ENCODE measurements at regions not wholly inside any gene's neighbourhood (a gene's known extent, or its start where the extent isn't known, plus 50 kb on each side); places are given as distances from the start of the nearest gene placed in this dataset.

DNA sequence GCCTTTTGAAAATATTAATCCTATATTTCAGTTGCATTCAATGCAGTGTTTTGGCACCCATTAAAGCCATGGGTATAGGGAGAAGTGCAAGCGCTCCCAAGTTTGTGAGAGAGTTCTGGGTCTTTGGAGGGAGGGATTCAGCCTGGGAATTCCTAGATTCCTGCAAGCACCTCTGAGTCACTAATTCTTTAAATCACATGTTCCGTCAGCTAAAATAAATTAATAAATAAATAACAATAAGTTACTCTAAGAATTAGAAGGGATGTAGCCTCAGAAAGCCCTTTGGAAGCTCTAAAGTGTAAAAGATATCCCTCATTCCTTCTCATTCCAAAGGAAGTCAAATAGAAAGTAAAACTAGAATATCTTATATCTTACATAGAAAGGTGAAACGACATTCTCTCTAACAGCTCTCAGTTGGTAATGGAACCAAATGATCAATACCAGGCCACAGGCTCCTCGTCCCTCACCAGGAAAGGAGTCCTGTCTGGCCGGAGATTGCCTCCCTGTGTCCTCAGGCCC lies 222.4 kb upstream of the RBBP8 start:
- Mint-ChIP-seq H3K27me3 (ENCODE audit: low read depth) (no peaks in the 10 kb centered on the region), H3K4me1 (peaks cover 7% of the 10 kb centered on the region), H3K36me3 (no peaks in the 10 kb centered on the region), H3K27ac (no peak overlapping the region), H3K4me3 (no peak overlapping the region), H3K9me3 (peaks cover 5% of the 10 kb centered on the region)
- POLR2A ChIA-PET: no interaction called here
- TF ChIP-seq, protein P1, sequence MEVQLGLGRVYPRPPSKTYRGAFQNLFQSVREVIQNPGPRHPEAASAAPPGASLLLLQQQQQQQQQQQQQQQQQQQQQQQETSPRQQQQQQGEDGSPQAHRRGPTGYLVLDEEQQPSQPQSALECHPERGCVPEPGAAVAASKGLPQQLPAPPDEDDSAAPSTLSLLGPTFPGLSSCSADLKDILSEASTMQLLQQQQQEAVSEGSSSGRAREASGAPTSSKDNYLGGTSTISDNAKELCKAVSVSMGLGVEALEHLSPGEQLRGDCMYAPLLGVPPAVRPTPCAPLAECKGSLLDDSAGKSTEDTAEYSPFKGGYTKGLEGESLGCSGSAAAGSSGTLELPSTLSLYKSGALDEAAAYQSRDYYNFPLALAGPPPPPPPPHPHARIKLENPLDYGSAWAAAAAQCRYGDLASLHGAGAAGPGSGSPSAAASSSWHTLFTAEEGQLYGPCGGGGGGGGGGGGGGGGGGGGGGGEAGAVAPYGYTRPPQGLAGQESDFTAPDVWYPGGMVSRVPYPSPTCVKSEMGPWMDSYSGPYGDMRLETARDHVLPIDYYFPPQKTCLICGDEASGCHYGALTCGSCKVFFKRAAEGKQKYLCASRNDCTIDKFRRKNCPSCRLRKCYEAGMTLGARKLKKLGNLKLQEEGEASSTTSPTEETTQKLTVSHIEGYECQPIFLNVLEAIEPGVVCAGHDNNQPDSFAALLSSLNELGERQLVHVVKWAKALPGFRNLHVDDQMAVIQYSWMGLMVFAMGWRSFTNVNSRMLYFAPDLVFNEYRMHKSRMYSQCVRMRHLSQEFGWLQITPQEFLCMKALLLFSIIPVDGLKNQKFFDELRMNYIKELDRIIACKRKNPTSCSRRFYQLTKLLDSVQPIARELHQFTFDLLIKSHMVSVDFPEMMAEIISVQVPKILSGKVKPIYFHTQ (CRISPR knock-in tag; IDR thresholded peaks at IDR 0.05): no peak
- no peak for TF ChIP-seq FOXP4 (CRISPR knock-in tag; IDR thresholded peaks at IDR 0.05)
- no peak for TF ChIP-seq PRDM15 (CRISPR knock-in tag; IDR thresholded peaks at IDR 0.05)
- no peak for TF ChIP-seq CREM (CRISPR knock-in tag; IDR thresholded peaks at IDR 0.05)
- TF ChIP-seq TP53 (CRISPR knock-in tag; IDR thresholded peaks at IDR 0.05): no peak
- no peak for TF ChIP-seq ZNF317 (CRISPR knock-in tag; IDR thresholded peaks at IDR 0.05; ENCODE audit: borderline replicate concordance, low read depth)
- TF ChIP-seq ZSCAN18 (CRISPR knock-in tag; IDR thresholded peaks at IDR 0.05): no peak
- TF ChIP-seq, protein P2, sequence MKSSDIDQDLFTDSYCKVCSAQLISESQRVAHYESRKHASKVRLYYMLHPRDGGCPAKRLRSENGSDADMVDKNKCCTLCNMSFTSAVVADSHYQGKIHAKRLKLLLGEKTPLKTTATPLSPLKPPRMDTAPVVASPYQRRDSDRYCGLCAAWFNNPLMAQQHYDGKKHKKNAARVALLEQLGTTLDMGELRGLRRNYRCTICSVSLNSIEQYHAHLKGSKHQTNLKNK (CRISPR knock-in tag; IDR thresholded peaks at IDR 0.05): no peak
- TF ChIP-seq CBFB (CRISPR knock-in tag; IDR thresholded peaks at IDR 0.05; ENCODE audit: low read depth): no peak
- TF ChIP-seq JAZF1 (CRISPR knock-in tag; IDR thresholded peaks at IDR 0.05): no peak
- TF ChIP-seq ESRRA (CRISPR knock-in tag; IDR thresholded peaks at IDR 0.05; ENCODE audit: borderline replicate concordance): no peak
- TF ChIP-seq EMX1 (CRISPR knock-in tag; IDR thresholded peaks at IDR 0.05): no peak
- TF ChIP-seq SMAD4 (CRISPR knock-in tag; IDR thresholded peaks at IDR 0.05): no peak
- no peak for TF ChIP-seq ZNF416 (CRISPR knock-in tag; IDR thresholded peaks at IDR 0.05)
- TF ChIP-seq, protein P3, sequence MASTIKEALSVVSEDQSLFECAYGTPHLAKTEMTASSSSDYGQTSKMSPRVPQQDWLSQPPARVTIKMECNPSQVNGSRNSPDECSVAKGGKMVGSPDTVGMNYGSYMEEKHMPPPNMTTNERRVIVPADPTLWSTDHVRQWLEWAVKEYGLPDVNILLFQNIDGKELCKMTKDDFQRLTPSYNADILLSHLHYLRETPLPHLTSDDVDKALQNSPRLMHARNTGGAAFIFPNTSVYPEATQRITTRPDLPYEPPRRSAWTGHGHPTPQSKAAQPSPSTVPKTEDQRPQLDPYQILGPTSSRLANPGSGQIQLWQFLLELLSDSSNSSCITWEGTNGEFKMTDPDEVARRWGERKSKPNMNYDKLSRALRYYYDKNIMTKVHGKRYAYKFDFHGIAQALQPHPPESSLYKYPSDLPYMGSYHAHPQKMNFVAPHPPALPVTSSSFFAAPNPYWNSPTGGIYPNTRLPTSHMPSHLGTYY (CRISPR knock-in tag; IDR thresholded peaks at IDR 0.05): no peak
- TF ChIP-seq, protein P4, sequence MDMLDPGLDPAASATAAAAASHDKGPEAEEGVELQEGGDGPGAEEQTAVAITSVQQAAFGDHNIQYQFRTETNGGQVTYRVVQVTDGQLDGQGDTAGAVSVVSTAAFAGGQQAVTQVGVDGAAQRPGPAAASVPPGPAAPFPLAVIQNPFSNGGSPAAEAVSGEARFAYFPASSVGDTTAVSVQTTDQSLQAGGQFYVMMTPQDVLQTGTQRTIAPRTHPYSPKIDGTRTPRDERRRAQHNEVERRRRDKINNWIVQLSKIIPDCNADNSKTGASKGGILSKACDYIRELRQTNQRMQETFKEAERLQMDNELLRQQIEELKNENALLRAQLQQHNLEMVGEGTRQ (CRISPR knock-in tag; IDR thresholded peaks at IDR 0.05): no peak
- no peak for TF ChIP-seq AFF4 (CRISPR knock-in tag; IDR thresholded peaks at IDR 0.05; ENCODE audit: borderline replicate concordance)
- no peak for TF ChIP-seq SMAD3 (CRISPR knock-in tag; IDR thresholded peaks at IDR 0.05; ENCODE audit: borderline replicate concordance)
- TF ChIP-seq NR3C1 (CRISPR knock-in tag; conservative IDR thresholded peaks at IDR 0.05; ENCODE audit: low read depth): no peak
- no peak for TF ChIP-seq TEAD4 (CRISPR knock-in tag; IDR thresholded peaks at IDR 0.05)
- DNase-seq (ENCODE audit: low spot score): no peak
- CTCF ChIA-PET: no interaction called here
- ATAC-seq: no peak; the same call in 1 of the 2 replicates

All from WTC11 (cell line).